ENCODE measurements at regions not wholly inside any gene's neighbourhood (a gene's known extent, or its start where the extent isn't known, plus 50 kb on each side); places are given as distances from the start of the nearest gene placed in this dataset.

- no peak for DNase-seq (ENCODE audit: low read depth in 4 of 4, low spot score in 2 of 4)
Measured at GRCh38 chr1:98017184-98017583, 96.3 kb upstream of the DPYD start.

GRCh38 chr1:98008373-98008772 is 87.5 kb upstream of the DPYD start:
- DNase-seq (ENCODE audit: low read depth in 4 of 4, low spot score in 2 of 4), result no peak

GRCh38 chr1:98005326-98006010 is 84.6 kb upstream of the DPYD start:
- no peak for DNase-seq (ENCODE audit: low read depth in 4 of 4, low spot score in 2 of 4)

- DNase-seq (ENCODE audit: low read depth in 4 of 4, low spot score in 2 of 4), result no peak
Measured at GRCh38 chr1:98003442-98003841, 82.6 kb upstream of the DPYD start.

GRCh38 chr1:98002288-98002687 is 81.5 kb upstream of the DPYD start:
- DNase-seq (ENCODE audit: low read depth in 4 of 4, low spot score in 2 of 4), result no peak

- DNase-seq (ENCODE audit: low read depth in 4 of 4, low spot score in 2 of 4), result no peak
Measured at GRCh38 chr1:98001764-98002163, 80.9 kb upstream of the DPYD start.

- no peak for DNase-seq (ENCODE audit: low read depth in 4 of 4, low spot score in 2 of 4)
Measured at GRCh38 chr1:97999320-97999719, 78.5 kb upstream of the DPYD start.

GRCh38 chr1:97996880-97997279 is 76.0 kb upstream of the DPYD start:
- DNase-seq (ENCODE audit: low read depth in 4 of 4, low spot score in 2 of 4), result no peak

GRCh38 chr1:97989094-97989680 is 68.4 kb upstream of the DPYD start:
- no peak for DNase-seq (ENCODE audit: low read depth in 4 of 4, low spot score in 2 of 4)

GRCh38 chr1:97986041-97987005 is 65.5 kb upstream of the DPYD start:
- no peak for DNase-seq (ENCODE audit: low read depth in 4 of 4, low spot score in 2 of 4)

- no peak for DNase-seq (ENCODE audit: low read depth in 4 of 4, low spot score in 2 of 4)
Measured at GRCh38 chr1:97983126-97983525, 62.3 kb upstream of the DPYD start.

- no peak for DNase-seq (ENCODE audit: low read depth in 4 of 4, low spot score in 2 of 4)
Measured at GRCh38 chr1:97980530-97980929, 59.7 kb upstream of the DPYD start.

- no peak for DNase-seq (ENCODE audit: low read depth in 4 of 4, low spot score in 2 of 4)
Measured at GRCh38 chr1:97976801-97977200, 56.0 kb upstream of the DPYD start.

All from left renal cortex interstitium (tissue), 4 donors.